ENCODE measurements at regions not wholly inside any gene's neighbourhood (a gene's known extent, or its start where the extent isn't known, plus 50 kb on each side); places are given as distances from the start of the nearest gene placed in this dataset.
"Not testable (repeated sequence)": the region's sequence is repeated elsewhere in the genome, so short reads cannot be mapped to it uniquely, and the experiment has no call there.

GRCh38 chr13:30520571-30520970, 54.8 kb upstream of the HMGB1 start:
- FAIRE-seq = no peak
- no peak for DNase-seq (ENCODE audit: low spot score)

- FAIRE-seq (no peak), DNase-seq (ENCODE audit: low spot score) (no peak)
Measured at GRCh38 chr13:30523211-30523610, 57.5 kb upstream of the HMGB1 start.

GRCh38 chr13:30523817-30524216, 58.1 kb upstream of the HMGB1 start:
- DNase-seq (ENCODE audit: low spot score); FAIRE-seq: not testable (repeated sequence)

GRCh38 chr13:30525212-30525611, 59.5 kb upstream of the HMGB1 start:
- DNase-seq (ENCODE audit: low spot score); FAIRE-seq: not testable (repeated sequence)

GRCh38 chr13:30526612-30527495, 61.1 kb upstream of the HMGB1 start:
- no peak for DNase-seq (ENCODE audit: low spot score)
- no peak for FAIRE-seq

- DNase-seq (ENCODE audit: low spot score) (no peak), FAIRE-seq (no peak)
Measured at GRCh38 chr13:30529085-30529834, 63.5 kb upstream of the HMGB1 start.

GRCh38 chr13:30535046-30535445, 69.3 kb upstream of the HMGB1 start:
- FAIRE-seq (no peak), DNase-seq (ENCODE audit: low spot score) (no peak)

- no peak for DNase-seq (ENCODE audit: low spot score)
- FAIRE-seq = no peak
Measured at GRCh38 chr13:30545320-30545719, 72.4 kb upstream of the USPL1 start.

- DNase-seq (ENCODE audit: low spot score); FAIRE-seq: not testable (repeated sequence)
Measured at GRCh38 chr13:30548046-30548445, 69.7 kb upstream of the USPL1 start.

- FAIRE-seq = no peak
- DNase-seq (ENCODE audit: low spot score) = peak; percentile 6
Measured at GRCh38 chr13:30551189-30551588, 66.5 kb upstream of the USPL1 start.

- FAIRE-seq = no peak
Measured at GRCh38 chr13:30552567-30552966, 65.2 kb upstream of the USPL1 start.

GRCh38 chr13:30559274-30559673, 58.4 kb upstream of the USPL1 start:
- FAIRE-seq (no peak), DNase-seq (ENCODE audit: low spot score) (no peak)

More at GRCh38 chr13:30552567-30552966, 65.2 kb upstream of the USPL1 start:
- no peak for DNase-seq (ENCODE audit: low spot score)

GRCh38 chr13:30560212-30560611, 57.5 kb upstream of the USPL1 start:
- no peak for FAIRE-seq

GRCh38 chr13:30561511-30561910, 56.2 kb upstream of the USPL1 start:
- DNase-seq (ENCODE audit: low spot score) = no peak
- no peak for FAIRE-seq

More at GRCh38 chr13:30560212-30560611, 57.5 kb upstream of the USPL1 start:
- no peak for DNase-seq (ENCODE audit: low spot score)

- no peak for DNase-seq (ENCODE audit: low spot score)
- FAIRE-seq = no peak
Measured at GRCh38 chr13:30564489-30564888, 53.2 kb upstream of the USPL1 start.

GRCh38 chr13:30565658-30566057, 52.1 kb upstream of the USPL1 start:
- FAIRE-seq (no peak), DNase-seq (ENCODE audit: low spot score) (no peak)

- no peak for FAIRE-seq
- DNase-seq (ENCODE audit: low spot score) = no peak
Measured at GRCh38 chr13:30567072-30567471, 50.6 kb upstream of the USPL1 start.

All from urothelium cell line (cell line).